AG04450 (cell line): ENCODE measurements at regions not wholly inside any gene's neighbourhood (a gene's known extent, or its start where the extent isn't known, plus 50 kb on each side); places are given as distances from the start of the nearest gene placed in this dataset.

Source experiments
- CTCF ChIA-PET: fragments of 300-600, 350-600 bp; formaldehyde crosslinking; extraction: SDS; loops from one replicate; lab custom pipeline; 2022; ENCODE audit warnings: antibody characterized with exemption, inconsistent platforms; lab: Charles Lee
- POLR2A ChIA-PET: fragments of 350-600 bp; formaldehyde crosslinking; extraction: SDS; loops from one replicate; lab custom pipeline; 2021; ENCODE audit warnings: antibody characterized with exemption, inconsistent platforms; lab: Yijun Ruan, JAX
- DNase-seq: peaks from one replicate; pipeline ENCODE4 v3.0.0-alpha.2; 2011; ENCODE audit warnings: low read depth, low spot score
- H3K27ac ChIP-seq: one replicate; pipeline ENCODE4 v1.5.1; 2012; ENCODE audit warnings: low read depth, low read length, control low read depth
- H3K27me3 ChIP-seq: one replicate; pipeline ENCODE4 v1.6.0; 2012; ENCODE audit warnings: low read length; ENCODE audit not compliant: control insufficient read depth, insufficient read depth
- H3K4me3 ChIP-seq: 2 replicates; pipeline ENCODE4 v1.5.1; 2011; ENCODE audit warnings: mild to moderate bottlenecking, low read depth, low read length, control low read depth
- H3K9me3 ChIP-seq: 2 replicates; pipeline ENCODE4 v1.5.1; 2012; ENCODE audit warnings: low read length; ENCODE audit not compliant: control insufficient read depth, insufficient read depth
- TF ChIP-seq, protein P1 (sequence below): IDR thresholded peaks from 2 replicates; pipeline ENCODE4 v1.5.1; 2011; ENCODE audit warnings: low read depth, low read length, control low read depth, inconsistent platforms

DNA sequence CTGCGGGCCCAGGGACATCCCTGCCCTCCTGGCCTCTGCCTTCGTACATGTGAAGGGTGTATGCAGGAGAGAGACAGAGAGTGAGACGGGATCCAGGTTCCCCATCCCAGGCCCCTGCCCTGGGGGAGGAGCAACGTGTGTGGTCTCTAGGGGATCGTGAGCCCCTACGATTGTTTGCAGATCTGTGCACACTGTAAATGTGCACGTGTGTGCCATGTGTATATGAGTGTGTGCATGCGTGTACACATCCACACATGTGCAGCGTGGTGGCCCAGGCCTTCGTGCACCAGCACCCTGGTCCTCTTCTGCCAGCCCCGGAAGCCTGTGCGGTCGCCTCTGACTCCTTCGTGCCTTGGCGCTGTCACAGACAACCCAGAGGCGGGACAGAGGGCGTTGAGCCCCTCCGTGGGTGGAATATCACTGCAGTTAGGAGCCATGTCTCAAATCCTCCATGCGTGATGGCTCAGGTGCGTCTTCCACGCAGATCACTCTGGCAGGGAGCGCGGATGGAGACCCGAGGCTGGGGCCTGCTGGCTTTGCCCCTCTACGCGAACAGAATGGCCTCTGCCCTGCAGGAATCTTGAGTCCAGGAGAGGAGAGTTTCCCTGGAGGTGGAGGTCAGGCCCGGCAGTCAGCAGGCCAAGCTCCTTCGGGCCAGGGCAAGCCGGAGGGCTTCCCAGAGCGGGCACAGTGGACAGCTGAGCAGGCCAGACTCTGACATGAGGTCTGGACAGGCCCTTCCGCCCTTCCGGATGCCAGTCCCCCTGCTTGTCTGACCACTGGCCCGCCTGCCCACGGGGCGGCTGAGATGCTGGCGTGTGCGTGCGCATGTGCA lies 97.5 kb downstream of the UNCX start:
- Histone ChIP-seq H3K9me3 (no peaks in the 10 kb centered on the region; the same call in 1 of the 2 replicates), H3K27me3 (peaks cover 6% of the 10 kb centered on the region), H3K27ac (no peak overlapping the region), H3K4me3 (no peak overlapping the region)
- POLR2A ChIA-PET: no interaction called here
- no peak for DNase-seq
- CTCF ChIA-PET: no interaction called here
- TF ChIP-seq, protein P1, sequence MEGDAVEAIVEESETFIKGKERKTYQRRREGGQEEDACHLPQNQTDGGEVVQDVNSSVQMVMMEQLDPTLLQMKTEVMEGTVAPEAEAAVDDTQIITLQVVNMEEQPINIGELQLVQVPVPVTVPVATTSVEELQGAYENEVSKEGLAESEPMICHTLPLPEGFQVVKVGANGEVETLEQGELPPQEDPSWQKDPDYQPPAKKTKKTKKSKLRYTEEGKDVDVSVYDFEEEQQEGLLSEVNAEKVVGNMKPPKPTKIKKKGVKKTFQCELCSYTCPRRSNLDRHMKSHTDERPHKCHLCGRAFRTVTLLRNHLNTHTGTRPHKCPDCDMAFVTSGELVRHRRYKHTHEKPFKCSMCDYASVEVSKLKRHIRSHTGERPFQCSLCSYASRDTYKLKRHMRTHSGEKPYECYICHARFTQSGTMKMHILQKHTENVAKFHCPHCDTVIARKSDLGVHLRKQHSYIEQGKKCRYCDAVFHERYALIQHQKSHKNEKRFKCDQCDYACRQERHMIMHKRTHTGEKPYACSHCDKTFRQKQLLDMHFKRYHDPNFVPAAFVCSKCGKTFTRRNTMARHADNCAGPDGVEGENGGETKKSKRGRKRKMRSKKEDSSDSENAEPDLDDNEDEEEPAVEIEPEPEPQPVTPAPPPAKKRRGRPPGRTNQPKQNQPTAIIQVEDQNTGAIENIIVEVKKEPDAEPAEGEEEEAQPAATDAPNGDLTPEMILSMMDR: no peak

DNA sequence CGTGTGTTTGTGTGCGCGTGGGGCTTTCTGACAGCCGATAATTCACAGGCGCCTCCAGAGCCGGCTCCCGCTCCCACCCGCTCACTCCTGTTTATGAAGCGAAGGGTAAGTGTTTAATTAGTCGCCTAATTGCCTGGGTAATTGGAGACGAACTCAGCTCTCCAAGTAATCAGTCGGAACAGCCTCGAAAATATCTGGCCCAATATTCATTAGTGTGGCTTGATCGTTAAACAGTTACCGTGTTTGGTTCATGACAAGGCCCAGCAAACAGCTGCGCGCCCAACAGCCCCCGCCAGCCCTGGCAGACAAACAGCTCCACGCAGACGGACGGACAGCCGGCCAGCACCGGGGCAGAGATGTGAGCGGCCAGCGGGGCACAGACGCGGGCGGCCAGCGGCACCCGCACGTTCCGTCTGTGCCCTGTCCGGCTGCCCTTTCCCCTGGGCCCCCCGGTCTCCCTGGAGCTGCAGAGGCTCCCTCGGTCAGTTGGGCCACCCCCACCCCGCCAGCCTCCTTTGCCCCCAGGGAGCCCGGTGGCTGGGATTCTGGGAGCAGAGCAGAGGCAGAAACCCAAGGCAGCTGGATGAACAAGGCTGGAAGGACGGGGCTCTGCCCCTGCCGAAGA lies 98.2 kb downstream of the UNCX start:
- no peak for DNase-seq
- H3K27ac ChIP-seq: no peak overlapping the region
- POLR2A ChIA-PET: no interaction called here

DNA sequence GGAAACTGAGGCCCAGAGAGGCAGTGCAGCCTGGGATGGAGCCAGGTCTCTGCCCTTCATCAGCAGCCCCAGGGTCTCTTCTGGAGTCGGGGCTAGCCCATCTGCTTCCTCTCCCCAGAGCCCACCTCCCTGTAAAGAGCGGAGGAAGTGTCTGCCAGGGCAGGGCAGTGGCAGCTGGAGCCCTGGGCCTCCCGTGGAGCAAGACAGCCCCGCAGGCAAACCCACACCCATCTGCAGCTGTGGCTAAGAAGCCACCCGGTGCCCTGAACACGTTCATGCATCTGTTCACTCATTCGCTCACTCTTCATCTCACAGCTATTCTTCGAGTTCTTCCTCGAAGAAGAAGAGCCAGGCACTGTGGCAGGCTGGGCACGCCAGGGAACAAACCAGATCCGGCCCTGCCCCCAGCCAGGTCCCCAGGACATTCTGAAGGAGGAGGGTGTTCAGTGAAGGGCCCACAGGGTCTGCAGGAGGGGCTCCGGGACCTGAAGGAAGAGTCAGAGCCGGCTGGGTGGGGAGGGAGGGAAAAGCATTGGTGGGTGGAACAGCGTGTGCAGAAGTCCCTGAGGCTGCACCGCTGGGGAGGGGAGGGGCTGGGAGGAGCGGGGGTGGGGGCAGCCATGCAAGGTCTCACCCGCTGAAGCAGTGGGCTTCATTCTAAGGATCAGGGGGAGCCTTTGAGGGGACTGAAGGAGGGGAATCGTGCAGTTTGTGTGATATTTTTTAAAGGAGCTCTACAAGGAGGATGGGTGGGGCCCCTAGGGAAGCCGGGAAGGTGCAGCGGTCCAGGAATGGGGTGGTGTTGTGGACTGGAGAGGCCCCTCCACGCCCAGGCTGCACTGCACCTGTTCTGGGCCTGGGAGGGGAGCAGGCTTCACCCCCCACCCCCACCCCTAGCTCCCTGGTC lies 99.1 kb downstream of the UNCX start:
- no peak for DNase-seq
- TF ChIP-seq, protein P1: no peak
- Histone ChIP-seq H3K27me3 (no peaks in the 10 kb centered on the region), H3K4me3 (no peak overlapping the region), H3K27ac (no peak overlapping the region), H3K9me3 (peaks cover 2% of the 10 kb centered on the region)
- ChIA-PET CTCF (no interaction called here), POLR2A (no interaction called here)

More for the DNA sequence above, 98.2 kb downstream of the UNCX start:
- TF ChIP-seq, protein P1: no peak
- CTCF ChIA-PET: no interaction called here
- H3K9me3 ChIP-seq: no peaks in the 10 kb centered on the region; the same call in 1 of the 2 replicates
- H3K27me3 ChIP-seq: no peaks in the 10 kb centered on the region
- no peak overlapping the region for H3K4me3 ChIP-seq

DNA sequence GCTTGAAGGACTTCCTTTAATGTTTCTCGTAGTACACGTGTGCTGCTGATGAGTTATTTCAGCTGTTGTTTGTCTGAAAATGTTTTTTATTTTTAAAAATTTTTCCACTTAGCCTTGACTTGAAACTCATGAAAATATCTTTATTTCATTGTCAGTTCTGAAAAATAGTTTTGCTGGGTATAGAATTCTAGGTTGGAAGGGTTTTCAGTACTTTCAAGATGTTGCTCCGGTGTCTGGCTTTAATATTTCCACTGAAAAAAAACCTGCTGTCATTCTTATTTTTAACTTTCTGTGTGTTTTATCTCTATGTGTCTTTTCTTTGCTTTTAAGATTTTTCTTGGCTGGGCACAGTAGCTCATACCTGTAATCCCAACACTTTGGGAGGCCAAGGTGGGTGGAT lies 103.8 kb downstream of the UNCX start:
- H3K4me3 ChIP-seq: no peak overlapping the region
- ChIA-PET POLR2A (no interaction called here), CTCF (no interaction called here)

More for the DNA sequence above, 103.8 kb downstream of the UNCX start:
- TF ChIP-seq, protein P1: no peak
- Histone ChIP-seq H3K27ac (no peak overlapping the region), H3K27me3 (peaks cover 19% of the 10 kb centered on the region), H3K9me3 (peaks cover 4% of the 10 kb centered on the region)
- DNase-seq: no peak
